Endothelial cell of umbilical vein (primary cell): ENCODE measurements at regions not wholly inside any gene's neighbourhood (a gene's known extent, or its start where the extent isn't known, plus 50 kb on each side); places are given as distances from the start of the nearest gene placed in this dataset.

ENCODE experiments used
- BruUV-seq: library from RNA; stranded (reverse); fragments of 400-500 nt; replicated peaks from 2 replicates; lab custom pipeline; 2021; lab: Mats Ljungman, UMichigan
- CTCF ChIA-PET: fragments of 300-600, 350-600 bp; sonication (Branson Sonifier 250); formaldehyde crosslinking; loops from one replicate; lab custom pipeline; 2021; ENCODE audit warnings: antibody characterized with exemption, inconsistent platforms; lab: Charles Lee
- POLR2A ChIA-PET: fragments of 300-600, 350-600 bp; sonication (Branson Sonifier 250); formaldehyde crosslinking; loops from one replicate; lab custom pipeline; 2021; ENCODE audit warnings: antibody characterized with exemption, inconsistent platforms; lab: Charles Lee
- DNase-seq: peaks from one replicate; pipeline ENCODE4 v3.0.0-alpha.2; 2011; ENCODE audit warnings: low read depth, low spot score
- FAIRE-seq: peaks from 2 replicates; lab custom pipeline; 2011; peaks lifted over from hg19 to GRCh38; lab: Jason Lieb, UNC
- H2AFZ ChIP-seq: 2 replicates; pipeline ENCODE4 v1.6.0; 2012; ENCODE audit warnings: low read depth, low read length, control low read depth, inconsistent platforms
- H3K27ac ChIP-seq: 2 replicates; pipeline ENCODE4 v1.5.1; 2011; ENCODE audit warnings: low read depth, mild to moderate bottlenecking, control low read depth, low read length, moderate library complexity; ENCODE audit not compliant: insufficient read depth
- H3K27me3 ChIP-seq, 2 experiments: 2 replicates each; pipeline versions ENCODE4 v1.6.0 to v1.6.1; 2011; ENCODE audit warnings: low read length in 2 of 2, mixed read lengths in 1 of 2; ENCODE audit not compliant: control insufficient read depth in 2 of 2, insufficient read depth in 2 of 2
- H3K36me3 ChIP-seq, 2 experiments: 2 replicates in 1 of 2; 3 replicates in 1 of 2; pipeline ENCODE4 v1.5.1; 2011; ENCODE audit warnings: low read length in 2 of 2, mild to moderate bottlenecking in 1 of 2, moderate library complexity in 1 of 2; ENCODE audit not compliant: control insufficient read depth in 2 of 2, insufficient read depth in 2 of 2; ENCODE audit errors: extremely low read depth in 1 of 2
- H3K4me1 ChIP-seq: 3 replicates; pipeline ENCODE4 v1.5.1; 2011; ENCODE audit warnings: mild to moderate bottlenecking, low read length; ENCODE audit not compliant: control insufficient read depth, insufficient read depth; ENCODE audit errors: extremely low read depth
- H3K4me2 ChIP-seq: 2 replicates; pipeline ENCODE4 v1.6.1; 2011; ENCODE audit warnings: low read length, control low read depth, mixed read lengths; ENCODE audit not compliant: insufficient read depth
- H3K4me3 ChIP-seq, 3 experiments: fragments of 200-600 bp in 1 of 3; sonication (generic), shearing (Covaris generic) in 1 of 3; replicated peaks in 1 of 3; 2 replicates each; pipeline ENCODE4 v1.5.1; 2011 to 2016; ENCODE audit warnings: control low read depth in 3 of 3, low read length in 3 of 3, mild to moderate bottlenecking in 2 of 3, inconsistent platforms in 1 of 3, low read depth in 1 of 3, moderate library complexity in 1 of 3; ENCODE audit not compliant: insufficient read depth in 1 of 3
- H3K79me2 ChIP-seq: 2 replicates; pipeline ENCODE4 v1.6.0; 2012; ENCODE audit warnings: low read length, inconsistent platforms; ENCODE audit not compliant: control insufficient read depth, insufficient read depth
- H3K9ac ChIP-seq: replicated peaks from 2 replicates; pipeline ENCODE3; 2011; ENCODE audit warnings: low read length, control low read depth; ENCODE audit not compliant: insufficient read depth; ENCODE audit errors: extremely low read depth
- H3K9me1 ChIP-seq: replicated peaks from 3 replicates; pipeline ENCODE4 v1.6.0; 2011; ENCODE audit warnings: mild to moderate bottlenecking, low read length; ENCODE audit not compliant: control insufficient read depth, insufficient read depth; ENCODE audit errors: extremely low read depth
- H3K9me3 ChIP-seq: replicated peaks from 2 replicates; pipeline ENCODE4 v1.5.1; 2012; ENCODE audit warnings: low read length, inconsistent platforms; ENCODE audit not compliant: control insufficient read depth, insufficient read depth
- H4K20me1 ChIP-seq: replicated peaks from 2 replicates; pipeline ENCODE3; 2011; ENCODE audit warnings: mild to moderate bottlenecking, low read length; ENCODE audit not compliant: control insufficient read depth, insufficient read depth; ENCODE audit errors: extremely low read depth
- EZH2 ChIP-seq: IDR thresholded peaks from 2 replicates; pipeline ENCODE4 v1.6.1; 2012; ENCODE audit warnings: borderline replicate concordance, low read depth, mild to moderate bottlenecking, moderate library complexity, low read length, inconsistent platforms; ENCODE audit not compliant: severe bottlenecking
- FOS ChIP-seq: IDR thresholded peaks from 2 replicates; pipeline ENCODE4 v1.6.1; 2011; ENCODE audit warnings: mild to moderate bottlenecking, low read length, moderate library complexity, borderline replicate concordance; ENCODE audit not compliant: insufficient read depth
- JUN ChIP-seq: IDR thresholded peaks from 2 replicates; pipeline ENCODE4 v1.6.1; 2011; ENCODE audit warnings: borderline replicate concordance, low read depth; ENCODE audit not compliant: insufficient read length, insufficient read depth
- MYC ChIP-seq: IDR thresholded peaks from one replicate; pipeline ENCODE4 v1.6.1; 2011; ENCODE audit warnings: mild to moderate bottlenecking, low read depth, low read length
- POLR2A ChIP-seq: IDR thresholded peaks from 2 replicates; pipeline ENCODE4 v1.6.1; 2012; ENCODE audit warnings: low read depth, mild to moderate bottlenecking, control low read depth, low read length
- POLR2AphosphoS5 ChIP-seq: IDR thresholded peaks from 2 replicates; pipeline ENCODE4 v1.6.1; 2012; ENCODE audit warnings: low read depth, mild to moderate bottlenecking, control low read depth, low read length, moderate library complexity; ENCODE audit not compliant: insufficient read depth
- dilution Hi-C: fragments of 300-500 bp; cut with MboI; formaldehyde crosslinking; loops from one replicate; pipeline ENCODE4 v1.15.0; 2019; ENCODE audit warnings: low sequenced_read_pairs; ENCODE audit not compliant: extremely low pct_ligation_motif_present
- intact Hi-C: fragments of 100-400 bp; cut with micrococcal nuclease; formaldehyde crosslinking; loops from one replicate; pipeline ENCODE4 v1.10.0; 2022
- TF ChIP-seq, protein P1 (sequence below): IDR thresholded peaks from 2 replicates; pipeline ENCODE4 v1.6.1; 2011; ENCODE audit not compliant: insufficient read depth, insufficient read length
- TF ChIP-seq, protein P2 (sequence below), 2 donors: IDR thresholded peaks; 1 replicate in 1 of 2; 2 replicates in 1 of 2; pipeline ENCODE4 v1.5.1; 2011; ENCODE audit warnings: low read length in 2 of 2, mild to moderate bottlenecking in 2 of 2, moderate library complexity in 2 of 2, control low read depth in 1 of 2, inconsistent platforms in 1 of 2, low read depth in 1 of 2; ENCODE audit not compliant: insufficient read depth in 1 of 2; ENCODE audit errors: extremely low read depth in 1 of 2

DNA sequence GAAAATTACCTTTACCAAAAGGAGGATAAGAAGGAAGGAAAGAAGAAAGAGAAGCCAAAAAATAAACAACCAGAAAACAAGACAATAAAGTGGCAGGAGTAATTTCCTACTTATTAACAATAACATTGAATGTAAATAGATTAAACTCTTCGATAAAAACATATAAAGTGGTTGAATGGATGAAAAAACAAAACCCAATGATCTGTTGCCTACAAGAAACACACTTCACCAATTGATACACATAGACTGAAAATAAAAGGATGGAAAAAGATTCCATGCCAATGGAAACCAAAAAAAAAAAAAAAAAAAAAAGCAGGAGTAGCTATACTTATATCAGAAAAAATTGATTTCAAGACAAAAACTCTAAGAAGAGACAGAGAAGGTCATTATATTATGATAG is 518.9 kb downstream of the BCKDHB start:
- no peak overlapping the region for H3K4me2 ChIP-seq
- DNase-seq (no peak), FAIRE-seq (no peak)
- H3K27ac ChIP-seq: no peak overlapping the region
- H3K9me3 ChIP-seq: no peaks in the 10 kb centered on the region
- no peaks in the 10 kb centered on the region for H3K27me3 ChIP-seq
- TF ChIP-seq, protein P1, sequence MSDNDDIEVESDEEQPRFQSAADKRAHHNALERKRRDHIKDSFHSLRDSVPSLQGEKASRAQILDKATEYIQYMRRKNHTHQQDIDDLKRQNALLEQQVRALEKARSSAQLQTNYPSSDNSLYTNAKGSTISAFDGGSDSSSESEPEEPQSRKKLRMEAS: no peak
- TF ChIP-seq POLR2AphosphoS5 (no peak), MYC (no peak), FOS (no peak), EZH2 (no peak), JUN (no peak), POLR2A (no peak)
- TF ChIP-seq, protein P2, sequence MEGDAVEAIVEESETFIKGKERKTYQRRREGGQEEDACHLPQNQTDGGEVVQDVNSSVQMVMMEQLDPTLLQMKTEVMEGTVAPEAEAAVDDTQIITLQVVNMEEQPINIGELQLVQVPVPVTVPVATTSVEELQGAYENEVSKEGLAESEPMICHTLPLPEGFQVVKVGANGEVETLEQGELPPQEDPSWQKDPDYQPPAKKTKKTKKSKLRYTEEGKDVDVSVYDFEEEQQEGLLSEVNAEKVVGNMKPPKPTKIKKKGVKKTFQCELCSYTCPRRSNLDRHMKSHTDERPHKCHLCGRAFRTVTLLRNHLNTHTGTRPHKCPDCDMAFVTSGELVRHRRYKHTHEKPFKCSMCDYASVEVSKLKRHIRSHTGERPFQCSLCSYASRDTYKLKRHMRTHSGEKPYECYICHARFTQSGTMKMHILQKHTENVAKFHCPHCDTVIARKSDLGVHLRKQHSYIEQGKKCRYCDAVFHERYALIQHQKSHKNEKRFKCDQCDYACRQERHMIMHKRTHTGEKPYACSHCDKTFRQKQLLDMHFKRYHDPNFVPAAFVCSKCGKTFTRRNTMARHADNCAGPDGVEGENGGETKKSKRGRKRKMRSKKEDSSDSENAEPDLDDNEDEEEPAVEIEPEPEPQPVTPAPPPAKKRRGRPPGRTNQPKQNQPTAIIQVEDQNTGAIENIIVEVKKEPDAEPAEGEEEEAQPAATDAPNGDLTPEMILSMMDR (IDR thresholded peaks at IDR 0.05; ENCODE audit: extremely low read depth in 1 of 2, insufficient read depth in 1 of 2, low read depth in 1 of 2, low read length in 2 of 2): no peak
- intact Hi-C loops (no loop called here), dilution Hi-C loops (no loop called here)
- no peaks in the 10 kb centered on the region for H3K4me1 ChIP-seq
- H3K36me3 ChIP-seq: no peaks in the 10 kb centered on the region
- H3K79me2 ChIP-seq: no peaks in the 10 kb centered on the region
- no peaks in the 10 kb centered on the region for H3K9me1 ChIP-seq
- POLR2A ChIA-PET: no interaction called here
- CTCF ChIA-PET: interaction anchor here (1.0 to 1.2 kb wide), 2 partner anchors 20 to 480 kb away, joined by 3 read pairs; no protein-coding TSS in a partner anchor
- no peak overlapping the region for H2AFZ ChIP-seq
- no TSS peak for BruUV-seq
- H4K20me1 ChIP-seq: no peaks in the 10 kb centered on the region
- H3K9ac ChIP-seq: no peak overlapping the region
- H3K4me3 ChIP-seq: no peak overlapping the region
